Amygdala (tissue), 56 donors: ENCODE measurements at regions not wholly inside any gene's neighbourhood (a gene's known extent, or its start where the extent isn't known, plus 50 kb on each side); places are given as distances from the start of the nearest gene placed in this dataset.
A peak's percentile ranks its signal among the peaks of the same experiment; 100 is the strongest.

Experiments
- DNase-seq, 56 donors: peaks; one replicate each; lab custom pipeline; 2025; lab: John Stamatoyannopoulos, UW

GRCh38 chr10:109529258-109529657 is 394.1 kb downstream of the XPNPEP1 start:
- no peak for DNase-seq

DNA sequence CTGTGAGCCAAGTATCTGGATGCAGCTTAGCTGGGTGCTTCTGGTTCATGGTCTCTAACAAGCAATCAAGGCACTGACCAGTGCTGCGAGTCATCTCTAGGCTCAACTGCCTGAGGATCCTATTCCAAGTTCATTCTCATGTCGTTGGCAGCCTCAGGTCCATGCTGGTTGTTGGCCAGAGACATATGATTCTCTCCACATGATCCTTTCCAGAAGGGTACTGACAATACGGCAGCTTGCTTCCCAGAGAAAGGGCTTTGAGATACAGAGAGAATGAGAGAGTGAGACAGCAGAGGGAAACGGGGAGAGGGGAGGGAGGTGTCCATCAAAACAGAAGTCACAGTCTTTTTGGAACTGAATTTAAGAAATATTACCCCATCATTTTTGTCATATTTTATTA is 405.6 kb downstream of the XPNPEP1 start:
- DNase-seq: no peak

- DNase-seq: no peak
These were observed 418.9 kb downstream of the XPNPEP1 start for GRCh38 chr10:109504401-109504800.

DNA sequence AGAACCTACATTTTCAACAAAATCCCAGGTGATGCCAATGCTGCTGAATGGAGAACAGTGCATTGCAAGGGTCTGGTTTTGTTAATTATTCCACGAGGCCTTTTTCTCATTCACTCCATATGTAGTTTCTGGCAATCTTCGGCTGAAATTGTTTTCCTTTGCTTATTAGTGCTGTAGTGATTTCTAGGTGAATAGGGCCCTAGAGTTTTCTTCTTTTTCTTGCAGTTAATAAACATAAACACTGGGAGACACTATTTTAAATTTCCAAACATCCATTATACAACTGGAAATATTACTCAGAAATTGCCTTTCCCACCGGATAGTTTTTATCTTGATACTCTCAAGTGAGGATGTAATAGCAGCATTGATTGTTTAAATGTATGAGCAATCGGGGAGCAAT is 435.6 kb downstream of the XPNPEP1 start:
- DNase-seq: no peak

DNA sequence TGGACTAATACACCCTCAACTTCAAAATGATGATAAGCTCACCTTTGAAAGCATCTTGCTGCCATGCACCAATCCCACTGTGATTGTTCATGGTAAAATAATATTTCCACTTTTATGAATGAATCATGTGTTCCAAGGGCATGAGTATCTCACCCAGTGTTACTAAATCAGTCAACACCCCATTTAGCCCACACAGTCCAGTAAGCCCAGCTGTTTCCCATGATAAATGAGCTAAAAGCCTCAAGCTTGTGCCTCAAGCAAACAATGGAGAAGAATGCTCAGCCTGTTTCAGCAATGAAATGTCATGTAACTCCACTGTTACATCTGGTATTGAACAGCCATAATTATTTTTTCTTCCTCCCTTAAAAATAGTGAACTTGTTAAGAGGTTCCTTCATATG is 442.5 kb downstream of the XPNPEP1 start:
- no peak for DNase-seq

DNA sequence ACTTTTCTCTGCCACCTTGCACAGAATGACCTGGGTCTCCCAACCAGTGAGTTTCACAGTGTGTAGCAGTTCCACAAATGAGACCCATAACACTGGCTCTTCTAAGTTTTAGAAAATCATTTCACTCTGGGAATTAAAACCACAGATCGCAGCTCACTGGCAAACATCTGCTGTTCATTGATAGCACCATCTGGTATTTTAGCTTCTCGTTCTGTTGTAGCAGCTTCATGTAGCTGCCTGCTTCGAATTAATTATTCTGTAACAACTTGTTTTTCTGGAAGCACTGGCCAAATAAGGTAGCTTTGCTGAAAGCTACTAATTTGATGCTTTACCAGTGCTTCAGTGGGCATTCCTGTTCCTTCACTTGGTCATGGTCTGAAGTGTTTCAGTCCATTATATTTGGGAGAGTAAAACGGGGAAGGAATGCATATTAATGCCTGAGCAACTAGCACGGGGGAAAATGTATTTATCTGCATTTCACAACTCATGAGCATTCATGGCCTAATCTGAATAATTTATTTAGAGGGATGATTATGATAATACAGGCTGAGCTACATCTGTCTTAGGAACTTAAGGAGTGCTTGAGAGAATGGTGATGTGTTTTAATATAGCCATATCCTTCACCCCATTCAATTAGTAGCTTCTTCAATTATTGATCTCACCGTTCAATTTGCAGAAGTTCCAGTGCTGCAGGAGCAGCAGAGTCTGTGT is 447.4 kb downstream of the XPNPEP1 start:
- DNase-seq: peak in 2 of 56 donors; percentile 3 to 7

- DNase-seq: no peak
These were observed 448.5 kb downstream of the XPNPEP1 start for GRCh38 chr10:109474812-109475211.

DNA sequence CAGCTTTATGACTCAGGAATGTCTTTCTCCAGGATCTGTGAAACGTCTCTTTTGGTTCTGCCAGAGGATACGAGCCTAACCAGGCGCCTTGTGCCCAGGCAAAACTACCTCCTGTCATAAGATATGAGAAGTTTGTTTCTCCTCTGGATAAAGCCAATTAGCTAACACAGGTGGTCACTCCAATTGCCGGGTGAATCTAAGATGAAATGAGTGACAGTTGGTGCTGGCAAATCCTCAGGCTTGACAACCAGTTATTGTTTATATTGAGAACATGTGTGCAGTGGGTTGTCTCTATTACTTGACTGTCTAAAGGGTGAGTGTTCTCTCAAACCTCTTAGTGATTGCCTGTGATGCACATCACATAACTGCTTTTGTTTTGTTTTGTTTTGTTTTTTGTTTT is 449.1 kb downstream of the XPNPEP1 start:
- no peak for DNase-seq

- no peak for DNase-seq
These were observed 455.8 kb downstream of the XPNPEP1 start for GRCh38 chr10:109467551-109467950.

GRCh38 chr10:109464949-109465348 is 458.4 kb downstream of the XPNPEP1 start:
- DNase-seq: no peak

GRCh38 chr10:109457302-109457638 is 466.0 kb downstream of the XPNPEP1 start:
- DNase-seq: no peak

GRCh38 chr10:109456566-109457301 is 466.6 kb downstream of the XPNPEP1 start:
- no peak for DNase-seq

DNA sequence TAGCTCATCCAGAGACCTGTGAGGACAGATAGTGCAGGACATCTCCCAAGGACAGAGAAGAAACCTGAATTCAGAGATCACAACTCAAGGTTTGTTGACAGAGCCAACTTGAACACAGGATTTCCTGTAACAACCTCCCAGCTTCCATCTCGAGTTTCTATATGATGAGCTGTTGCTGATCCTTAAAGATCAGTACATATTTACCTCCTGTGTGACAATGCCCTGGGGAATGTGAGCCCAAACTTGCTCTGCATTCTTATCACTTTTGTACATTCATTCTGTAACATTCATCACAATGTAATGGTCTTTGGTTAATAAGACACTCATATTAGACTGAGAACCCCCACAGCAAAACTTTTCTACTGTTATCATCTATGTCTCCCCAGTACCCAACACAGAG is 468.6 kb downstream of the XPNPEP1 start:
- no peak for DNase-seq

DNA sequence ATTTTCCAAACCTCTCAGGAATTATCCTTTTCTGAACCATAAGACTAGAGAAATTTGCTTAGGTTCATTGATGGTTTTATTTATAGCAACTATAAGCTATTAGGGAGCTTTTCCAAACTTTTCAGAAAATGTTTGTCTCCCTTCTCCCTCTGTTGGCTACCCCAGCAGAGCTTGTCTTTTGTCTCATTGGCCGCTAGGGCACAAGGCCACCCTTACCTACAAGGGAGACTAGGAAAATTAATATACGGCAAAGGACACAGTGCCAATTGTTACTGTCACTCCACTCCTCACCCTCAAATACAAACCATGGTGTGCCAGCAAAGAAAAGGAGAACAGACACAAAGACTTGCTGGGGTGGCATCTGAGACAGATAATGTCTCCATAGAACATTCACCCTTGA is 471.4 kb downstream of the XPNPEP1 start:
- no peak for DNase-seq

DNA sequence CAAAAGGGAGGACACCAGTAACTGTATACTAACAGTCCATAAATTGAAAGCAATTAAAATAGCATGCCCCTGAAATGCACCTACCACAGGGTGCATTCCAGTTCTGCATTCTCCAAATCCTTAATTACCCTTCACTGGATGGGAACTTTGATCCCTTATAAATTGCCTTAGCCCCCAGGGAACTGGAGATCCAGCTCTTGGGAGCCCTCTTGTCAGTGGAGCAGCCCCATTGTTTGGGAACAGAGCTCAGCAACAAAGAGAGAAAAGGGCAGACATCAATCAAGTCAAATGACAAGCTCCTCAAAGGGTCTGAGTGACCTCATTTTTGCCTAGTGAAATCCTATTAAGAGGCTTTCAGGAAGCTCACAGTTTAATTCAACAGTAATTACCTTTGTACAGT is 472.6 kb downstream of the XPNPEP1 start:
- DNase-seq: no peak

- no peak for DNase-seq
These were observed 489.9 kb downstream of the XPNPEP1 start for GRCh38 chr10:109433434-109433833.

DNA sequence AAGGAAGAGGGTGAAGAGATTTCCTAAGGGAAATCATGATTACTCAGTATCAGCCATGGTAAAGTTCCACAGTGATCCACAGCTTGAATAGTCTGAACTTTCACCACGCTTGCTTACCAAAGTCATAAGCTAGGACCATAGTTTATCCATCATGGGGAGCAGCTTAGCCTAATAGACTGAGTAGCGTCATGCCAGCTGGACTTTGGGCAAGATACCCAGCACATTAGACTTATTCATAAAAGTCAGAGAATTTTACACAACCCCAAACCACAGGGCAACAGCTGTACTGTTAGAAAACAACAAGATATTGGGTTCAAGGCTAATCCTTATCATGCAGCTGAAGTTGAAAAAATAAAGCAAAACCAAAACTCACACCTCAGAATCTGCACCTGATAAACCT is 491.0 kb downstream of the XPNPEP1 start:
- no peak for DNase-seq

GRCh38 chr10:109430799-109431198 is 492.5 kb downstream of the XPNPEP1 start:
- DNase-seq: no peak

GRCh38 chr10:109430043-109430760 is 493.1 kb downstream of the XPNPEP1 start:
- DNase-seq: no peak

DNA sequence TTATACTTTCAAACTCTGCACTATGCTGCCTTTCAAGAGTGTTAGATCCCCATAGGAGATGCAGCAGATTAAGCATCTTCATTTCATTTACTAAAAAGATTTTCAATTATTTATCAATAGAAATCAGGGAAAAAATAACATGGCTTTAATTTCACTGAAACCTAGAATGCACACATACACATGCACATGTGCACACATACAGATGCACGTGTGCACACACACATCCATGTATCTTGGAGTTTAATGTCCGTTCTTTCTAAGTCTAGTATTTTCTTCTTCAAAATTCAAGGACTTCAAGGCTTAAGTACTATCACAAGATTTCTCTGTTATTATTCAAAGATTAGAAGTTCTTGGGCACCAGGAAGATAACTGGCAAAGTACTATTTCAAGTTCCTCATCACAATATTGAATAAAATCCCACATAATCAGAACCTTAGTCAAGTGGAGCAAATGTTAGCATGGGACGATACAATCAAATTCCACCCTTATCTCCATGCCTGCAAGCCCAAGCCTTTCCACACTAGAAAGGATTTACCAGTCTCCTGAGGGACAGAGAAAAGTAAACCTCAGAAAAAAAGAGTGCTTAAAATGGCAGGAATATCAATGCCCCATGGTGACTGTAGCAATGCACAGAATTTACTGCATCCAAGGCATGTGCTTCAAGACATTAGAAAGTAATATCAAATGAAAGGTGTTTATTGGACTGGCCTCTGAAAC is 494.4 kb downstream of the XPNPEP1 start:
- no peak for DNase-seq

- no peak for DNase-seq
These were observed 495.9 kb downstream of the XPNPEP1 start for GRCh38 chr10:109427411-109427810.
